ENCODE measurements at regions not wholly inside any gene's neighbourhood (a gene's known extent, or its start where the extent isn't known, plus 50 kb on each side); places are given as distances from the start of the nearest gene placed in this dataset.

DNA sequence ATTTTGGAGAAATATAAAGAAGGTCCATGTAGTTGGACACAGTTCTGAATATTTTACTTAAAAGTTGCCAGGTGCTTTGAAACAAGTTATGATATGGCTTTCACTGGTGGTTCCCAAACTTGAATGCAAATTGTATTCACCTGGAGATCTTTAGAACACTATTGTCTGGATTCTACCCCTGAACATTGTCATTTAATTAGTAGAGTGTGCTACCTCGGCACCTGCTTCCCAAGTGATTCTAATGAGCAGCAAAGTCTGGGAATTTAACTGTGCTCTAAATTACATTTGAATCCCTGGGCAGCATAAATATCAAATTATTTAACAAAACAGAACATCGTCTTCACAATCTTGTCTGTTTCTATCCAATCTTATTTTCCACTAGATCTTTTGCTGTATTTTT lies 2483.3 kb downstream of the PCDH9 start:
- no peaks in the 10 kb centered on the region for H3K79me1 ChIP-seq (ENCODE audit: low read depth in 1 of 2, low read length in 2 of 2)
- POLR2A ChIA-PET (ENCODE audit: unreplicated experiment) = no interaction called here
- dilution Hi-C loops (cut with HindIII; ENCODE audit: low sequenced_read_pairs, unreplicated experiment) = no loop called here
- no peaks in the 10 kb centered on the region for H3K9me1 ChIP-seq (ENCODE audit: insufficient read depth, low read length)
- no peaks in the 10 kb centered on the region for H4K20me1 ChIP-seq (ENCODE audit: insufficient read depth, low read length)
- CTCF ChIA-PET = no interaction called here
- BruUV-seq (replicated peaks) = no TSS peak
- no peak for ATAC-seq (ENCODE audit: low read depth)
- H3K4me1 ChIP-seq (ENCODE audit: control insufficient read depth, insufficient read depth, low read length) = no peaks in the 10 kb centered on the region
- no peak overlapping the region for H3K56ac ChIP-seq (ENCODE audit: extremely low read depth, insufficient read depth, low read length)
- H3K27ac ChIP-seq (ENCODE audit: insufficient read depth, low read length) = no peak overlapping the region
- no peak for DNase-seq
- no peaks in the 10 kb centered on the region for H3K9me3 ChIP-seq (ENCODE audit: control insufficient read depth, insufficient read depth, low read length)
- no peak overlapping the region for H2AFZ ChIP-seq (replicated peaks; ENCODE audit: low read length, poor library complexity)
- no peaks in the 10 kb centered on the region for H3K36me3 ChIP-seq (ENCODE audit: control insufficient read depth, insufficient read depth, low read length)
- no peak overlapping the region for H3K9ac ChIP-seq (ENCODE audit: low read depth, low read length)
- H4K5ac ChIP-seq (ENCODE audit: low read depth, low read length) = no peak overlapping the region
- H3K4ac ChIP-seq (ENCODE audit: low read depth, low read length) = no peak overlapping the region
- H4K8ac ChIP-seq (ENCODE audit: low read depth in 2 of 2, low read length in 2 of 2) = no peak overlapping the region
- no peak overlapping the region for H3K4me2 ChIP-seq (ENCODE audit: low read depth, low read length)
- no peak overlapping the region for H2BK5ac ChIP-seq (ENCODE audit: low read depth, low read length, poor library complexity, severe bottlenecking)
- no peak overlapping the region for H3K23ac ChIP-seq (ENCODE audit: low read depth, low read length)
- no peak overlapping the region for H2AK5ac ChIP-seq (ENCODE audit: low read depth, low read length)
- H2AK9ac ChIP-seq (replicated peaks; ENCODE audit: low read depth, low read length, poor library complexity) = no peak overlapping the region
- no peak overlapping the region for H2BK20ac ChIP-seq (ENCODE audit: low read depth, low read length)
- 50% methylated on average over 1 of the region's 2 CpGs; no CpG with 5 or more reads in 1 of the 2 experiments for WGBS, 2 experiments (ENCODE audit: extremely low coverage in 2 of 2, insufficient read length in 1 of 2)
- in situ Hi-C loops (cut with MboI; ENCODE audit: low sequenced_read_pairs) = no loop called here
- TF ChIP-seq MAZ (IDR thresholded peaks at IDR 0.05; ENCODE audit: borderline replicate concordance, low read depth, low read length) (no peak), NFE2L2 (IDR thresholded peaks at IDR 0.05; ENCODE audit: low read depth, low read length) (no peak), MXI1 (IDR thresholded peaks at IDR 0.05; ENCODE audit: borderline replicate concordance, low read depth, low read length) (no peak)
- no peak overlapping the region for H3K18ac ChIP-seq (ENCODE audit: low read depth, low read length)
- no peak overlapping the region for H4K91ac ChIP-seq (ENCODE audit: insufficient read depth, low read depth, low read length)
- no peak overlapping the region for H2BK15ac ChIP-seq (ENCODE audit: low read depth, low read length)
- no peaks in the 10 kb centered on the region for H3K27me3 ChIP-seq (ENCODE audit: control insufficient read depth, insufficient read depth, low read length)
- no peak overlapping the region for H2BK120ac ChIP-seq (ENCODE audit: low read depth, low read length)
- intact Hi-C loops (cut with micrococcal nuclease) = no loop called here
- H3K4me3 ChIP-seq (ENCODE audit: insufficient read depth, low read depth, low read length) = no peak overlapping the region
- H3K14ac ChIP-seq (replicated peaks; ENCODE audit: low read depth, low read length) = no peak overlapping the region
